ENCODE measurements at regions not wholly inside any gene's neighbourhood (a gene's known extent, or its start where the extent isn't known, plus 50 kb on each side); places are given as distances from the start of the nearest gene placed in this dataset.

DNA sequence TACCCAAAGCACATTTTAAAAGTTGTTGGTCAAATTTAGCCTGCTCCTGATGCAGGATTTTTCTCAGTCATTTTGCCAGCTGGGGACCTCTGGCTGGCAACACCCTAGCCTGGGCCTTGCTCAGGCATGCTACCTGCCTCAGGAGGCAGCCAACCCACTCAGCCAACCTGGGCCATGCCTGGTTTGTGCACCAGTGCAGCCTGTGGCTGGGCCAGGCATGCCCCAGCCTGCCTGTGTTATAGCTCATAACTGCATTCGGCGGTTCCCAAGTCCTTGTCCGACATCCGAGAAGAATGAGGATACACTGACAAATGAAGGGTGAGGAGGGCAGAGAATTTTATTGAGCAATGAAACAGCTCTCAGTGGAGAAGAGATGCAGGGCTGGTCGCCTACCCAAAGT lies 608.0 kb downstream of the SUCLG1 start:
- TF ChIP-seq, protein P1, sequence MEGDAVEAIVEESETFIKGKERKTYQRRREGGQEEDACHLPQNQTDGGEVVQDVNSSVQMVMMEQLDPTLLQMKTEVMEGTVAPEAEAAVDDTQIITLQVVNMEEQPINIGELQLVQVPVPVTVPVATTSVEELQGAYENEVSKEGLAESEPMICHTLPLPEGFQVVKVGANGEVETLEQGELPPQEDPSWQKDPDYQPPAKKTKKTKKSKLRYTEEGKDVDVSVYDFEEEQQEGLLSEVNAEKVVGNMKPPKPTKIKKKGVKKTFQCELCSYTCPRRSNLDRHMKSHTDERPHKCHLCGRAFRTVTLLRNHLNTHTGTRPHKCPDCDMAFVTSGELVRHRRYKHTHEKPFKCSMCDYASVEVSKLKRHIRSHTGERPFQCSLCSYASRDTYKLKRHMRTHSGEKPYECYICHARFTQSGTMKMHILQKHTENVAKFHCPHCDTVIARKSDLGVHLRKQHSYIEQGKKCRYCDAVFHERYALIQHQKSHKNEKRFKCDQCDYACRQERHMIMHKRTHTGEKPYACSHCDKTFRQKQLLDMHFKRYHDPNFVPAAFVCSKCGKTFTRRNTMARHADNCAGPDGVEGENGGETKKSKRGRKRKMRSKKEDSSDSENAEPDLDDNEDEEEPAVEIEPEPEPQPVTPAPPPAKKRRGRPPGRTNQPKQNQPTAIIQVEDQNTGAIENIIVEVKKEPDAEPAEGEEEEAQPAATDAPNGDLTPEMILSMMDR (IDR thresholded peaks at IDR 0.05; ENCODE audit: low read length), result no peak
- no peak for TF ChIP-seq EZH2 (optimal IDR thresholded peaks at IDR 0.05; ENCODE audit: low read depth, low read length)
- no peak for TF ChIP-seq EZH2phosphoT487 (IDR thresholded peaks at IDR 0.05; ENCODE audit: low read length)
